Duodenal mucosa (tissue), 2 donors: ENCODE measurements at regions not wholly inside any gene's neighbourhood (a gene's known extent, or its start where the extent isn't known, plus 50 kb on each side); places are given as distances from the start of the nearest gene placed in this dataset.
"Not testable (repeated sequence)": the region's sequence is repeated elsewhere in the genome, so short reads cannot be mapped to it uniquely, and the experiment has no call there.

Experiments
- H3K27ac ChIP-seq: one replicate; pipeline ENCODE4 v1.7.0; 2013; ENCODE audit warnings: low read depth, low read length
- H3K27me3 ChIP-seq, 2 donors: one replicate each; pipeline ENCODE4 v1.7.0; 2013; ENCODE audit warnings: low read length in 2 of 2, control low read depth in 1 of 2; ENCODE audit not compliant: insufficient read depth in 2 of 2, control insufficient read depth in 1 of 2
- H3K36me3 ChIP-seq, 2 donors: one replicate each; pipeline ENCODE4 v1.7.0; 2013; ENCODE audit warnings: low read length in 2 of 2, control low read depth in 1 of 2; ENCODE audit not compliant: insufficient read depth in 2 of 2, control insufficient read depth in 1 of 2
- H3K4me1 ChIP-seq, 2 donors: one replicate each; pipeline ENCODE4 v1.7.0; 2013; ENCODE audit warnings: low read length in 2 of 2, control low read depth in 1 of 2; ENCODE audit not compliant: insufficient read depth in 2 of 2, control insufficient read depth in 1 of 2
- H3K4me3 ChIP-seq, 2 donors: one replicate each; pipeline ENCODE4 v1.7.0; 2013; ENCODE audit warnings: low read length in 2 of 2, low read depth in 1 of 2
- H3K9ac ChIP-seq, 2 donors: one replicate each; pipeline ENCODE4 v1.7.0; 2013; ENCODE audit warnings: low read length in 2 of 2, low read depth in 1 of 2
- H3K9me3 ChIP-seq, 2 donors: one replicate each; pipeline ENCODE4 v1.7.0; 2013; ENCODE audit warnings: low read length in 2 of 2, control low read depth in 1 of 2; ENCODE audit not compliant: control insufficient read depth in 1 of 2

DNA sequence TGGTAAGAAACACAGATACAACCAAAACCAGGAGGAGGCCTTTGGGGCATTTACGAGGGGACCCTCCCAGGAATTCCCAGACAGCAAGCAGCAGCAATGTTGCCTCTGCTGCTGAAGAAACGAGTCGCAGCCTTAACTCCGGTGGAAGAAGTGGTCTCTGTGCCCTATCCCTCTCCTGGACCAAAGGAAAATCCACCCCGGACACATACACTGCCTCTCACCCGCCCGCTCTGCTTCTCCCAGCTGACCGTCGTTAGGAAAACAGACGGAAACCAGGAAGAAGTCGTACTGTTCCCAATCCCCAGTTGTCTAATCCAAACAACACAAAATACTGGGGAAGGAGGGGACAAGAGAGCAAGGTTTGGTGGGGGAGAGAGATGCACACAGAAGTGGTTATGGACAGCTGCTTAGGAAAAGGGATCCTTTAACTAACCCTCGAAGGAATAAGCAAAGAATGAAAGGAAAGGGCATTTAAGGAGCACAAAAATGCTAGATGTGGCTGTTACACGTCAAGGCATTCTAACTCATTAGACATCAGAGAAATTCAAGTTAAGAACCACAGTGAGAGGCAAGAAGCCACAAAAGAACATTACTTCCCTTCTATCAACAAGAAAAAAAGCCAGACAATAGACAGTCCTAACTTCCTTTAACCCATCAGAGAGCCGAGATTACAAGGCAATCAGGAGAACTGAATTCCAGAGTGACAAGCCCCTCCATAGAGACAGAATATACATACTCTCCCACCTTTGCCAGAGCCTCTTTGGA, 71.9 kb downstream of the ACTL7B start:
- H3K27me3 ChIP-seq, result no peaks in the 10 kb centered on the region
- H3K9ac ChIP-seq, result no peak overlapping the region
- no peaks in the 10 kb centered on the region for H3K9me3 ChIP-seq
- no peak overlapping the region for H3K4me3 ChIP-seq
- H3K36me3 ChIP-seq, result no peaks in the 10 kb centered on the region
- H3K4me1 ChIP-seq, result peaks cover 0 to 10% of the 10 kb centered on the region in 2 donors
- H3K27ac ChIP-seq, result no peak overlapping the region

DNA sequence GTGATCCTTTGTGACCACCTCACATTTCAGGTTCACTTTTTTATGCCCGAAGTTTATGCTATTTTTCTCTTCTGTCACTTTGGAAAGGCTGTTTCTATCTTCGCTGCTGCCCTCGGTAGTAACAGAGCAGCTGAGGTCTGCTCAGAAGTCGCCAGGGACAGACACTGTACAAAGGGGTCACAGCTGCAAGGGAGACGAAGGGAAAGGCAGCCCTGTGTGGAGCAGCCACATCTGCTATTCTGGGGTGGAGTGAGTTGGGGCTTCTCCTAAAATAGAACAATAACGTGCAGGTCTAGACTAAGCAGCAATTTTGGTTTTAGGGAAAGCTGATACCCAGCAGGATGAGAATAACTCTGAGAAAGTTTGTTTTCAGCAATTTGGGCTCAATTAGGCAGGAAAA, 72.5 kb downstream of the ACTL7B start:
- Histone ChIP-seq H3K27ac (no peak overlapping the region), H3K27me3 (no peaks in the 10 kb centered on the region), H3K9me3 (no peaks in the 10 kb centered on the region), H3K36me3 (no peaks in the 10 kb centered on the region), H3K9ac (no peak overlapping the region), H3K4me3 (no peak overlapping the region), H3K4me1 (peaks cover 0 to 10% of the 10 kb centered on the region in 2 donors)

DNA sequence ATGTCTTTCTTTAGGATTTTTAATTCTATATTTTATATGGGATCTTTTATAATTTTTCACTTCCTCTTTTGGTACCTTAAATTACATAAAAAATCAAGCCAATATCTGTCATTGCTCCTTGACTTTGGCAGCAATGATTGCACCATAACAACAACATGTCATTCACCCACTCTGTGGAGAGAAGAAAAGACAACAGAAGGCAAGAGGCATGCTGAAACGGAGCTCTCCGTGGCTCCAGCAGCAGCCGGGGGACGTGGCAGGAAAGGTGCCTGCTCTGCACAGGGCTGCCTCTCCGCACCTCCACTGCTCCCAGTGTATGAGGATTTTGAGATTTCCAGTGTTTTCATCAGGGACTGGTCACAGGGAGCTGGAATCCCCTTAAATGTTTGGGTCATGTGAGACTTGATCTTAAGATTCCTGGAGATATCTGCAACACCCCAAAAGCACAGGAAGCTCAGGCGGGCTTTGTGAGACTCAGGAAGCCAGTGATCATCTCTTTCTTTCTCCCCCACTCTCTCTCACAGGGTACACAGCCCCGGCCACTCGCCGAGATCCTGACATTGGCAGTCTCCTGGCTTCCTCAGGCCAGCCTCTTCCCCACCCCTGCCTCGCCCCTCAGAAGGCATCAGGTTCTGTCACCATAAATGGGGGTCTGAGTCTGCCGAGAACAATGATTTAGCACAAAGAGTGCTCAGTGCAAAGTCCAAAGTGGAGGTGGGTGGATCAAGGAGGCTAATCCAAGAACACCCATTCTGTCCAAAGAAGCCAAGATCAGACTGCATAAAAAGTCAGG, 74.6 kb downstream of the ACTL7B start:
- no peaks in the 10 kb centered on the region for H3K9me3 ChIP-seq
- no peaks in the 10 kb centered on the region for H3K36me3 ChIP-seq
- H3K27me3 ChIP-seq, result no peaks in the 10 kb centered on the region
- no peak overlapping the region for H3K27ac ChIP-seq
- H3K9ac ChIP-seq, result no peak overlapping the region
- peak overlapping the region; percentile 23 to 25 for H3K4me3 ChIP-seq
- peaks cover 0 to 10% of the 10 kb centered on the region in 2 donors for H3K4me1 ChIP-seq

DNA sequence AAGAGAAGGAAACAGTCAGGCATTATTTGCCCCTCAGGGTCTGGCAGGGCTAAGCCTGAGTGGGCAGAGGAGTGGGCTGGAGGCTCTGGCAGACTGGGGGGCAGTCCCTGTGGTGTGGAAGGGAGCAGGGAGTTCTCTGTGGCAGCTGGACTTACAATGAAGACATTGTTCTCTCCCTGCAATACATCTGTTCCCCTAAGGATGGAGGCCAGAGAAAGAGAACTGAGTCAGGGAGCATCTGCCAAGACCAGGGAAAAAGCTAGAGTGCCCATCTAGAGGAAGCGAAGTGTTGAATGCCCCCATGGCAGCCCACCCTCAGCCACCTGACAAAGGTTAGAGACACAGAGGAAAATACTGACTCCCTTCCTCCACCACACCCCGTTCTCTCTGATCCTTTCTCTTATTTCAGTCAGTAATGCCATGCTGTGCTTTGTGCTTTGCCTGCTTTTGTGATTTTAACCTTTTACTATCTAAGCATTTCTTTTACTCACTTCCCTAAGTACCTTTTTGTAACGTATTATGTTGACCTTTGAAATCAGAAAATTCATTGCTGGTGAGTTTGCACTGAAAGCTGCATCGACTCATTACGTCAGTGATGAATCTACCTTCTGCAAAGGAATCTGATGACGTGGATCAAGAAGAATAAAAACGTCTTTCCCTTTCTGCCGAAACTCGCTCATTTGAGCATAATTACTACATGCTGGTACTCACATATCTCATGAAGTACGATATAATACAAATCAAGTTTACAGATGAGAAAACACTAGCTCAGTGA, 76.0 kb downstream of the ACTL7B start:
- no peak overlapping the region for H3K27ac ChIP-seq
- H3K27me3 ChIP-seq, result no peaks in the 10 kb centered on the region
- H3K9me3 ChIP-seq, result no peaks in the 10 kb centered on the region
- no peaks in the 10 kb centered on the region for H3K36me3 ChIP-seq
- H3K4me3 ChIP-seq, result no peak overlapping the region
- peaks cover 0 to 10% of the 10 kb centered on the region in 2 donors for H3K4me1 ChIP-seq
- H3K9ac ChIP-seq, result no peak overlapping the region

DNA sequence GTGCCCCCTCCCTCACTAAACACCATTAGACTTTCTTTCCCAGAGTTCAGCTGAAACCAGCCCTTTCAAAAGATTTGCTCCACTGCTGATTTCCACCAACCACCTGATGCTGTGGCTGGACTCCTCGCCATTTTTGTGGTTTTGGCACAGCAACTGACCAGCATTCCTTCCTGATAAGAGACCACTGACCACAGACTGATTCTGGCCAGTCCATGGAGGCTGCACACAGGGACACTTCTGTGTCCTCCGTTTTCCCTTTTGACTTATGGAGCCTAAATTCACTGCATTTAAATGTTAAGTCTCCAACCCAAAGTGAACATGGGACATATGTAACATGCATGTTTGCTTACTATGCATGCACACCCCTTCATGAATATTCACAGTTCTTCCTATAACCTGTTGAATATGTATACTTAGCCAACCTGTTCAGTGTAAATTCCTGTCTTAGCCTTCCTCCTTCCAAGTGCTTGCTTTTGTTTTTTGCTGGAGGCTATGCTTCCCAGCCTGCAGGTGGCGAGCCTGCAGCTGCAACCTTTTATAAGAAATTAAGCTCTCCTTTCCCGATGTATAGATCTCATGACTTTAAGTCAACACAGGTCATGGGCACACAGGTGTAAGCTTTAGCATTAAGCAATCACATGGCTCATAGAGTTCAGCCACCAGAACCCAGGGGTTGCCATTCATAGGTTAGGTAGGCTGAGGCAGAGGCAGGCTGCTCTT, 78.7 kb downstream of the ACTL7B start:
- H3K9me3 ChIP-seq, result no peaks in the 10 kb centered on the region
- no peaks in the 10 kb centered on the region for H3K36me3 ChIP-seq
- H3K4me3 ChIP-seq, result no peak overlapping the region
- no peaks in the 10 kb centered on the region for H3K27me3 ChIP-seq
- no peak overlapping the region for H3K9ac ChIP-seq
- H3K27ac ChIP-seq, result no peak overlapping the region
- H3K4me1 ChIP-seq, result peaks cover 0 to 10% of the 10 kb centered on the region in 2 donors

DNA sequence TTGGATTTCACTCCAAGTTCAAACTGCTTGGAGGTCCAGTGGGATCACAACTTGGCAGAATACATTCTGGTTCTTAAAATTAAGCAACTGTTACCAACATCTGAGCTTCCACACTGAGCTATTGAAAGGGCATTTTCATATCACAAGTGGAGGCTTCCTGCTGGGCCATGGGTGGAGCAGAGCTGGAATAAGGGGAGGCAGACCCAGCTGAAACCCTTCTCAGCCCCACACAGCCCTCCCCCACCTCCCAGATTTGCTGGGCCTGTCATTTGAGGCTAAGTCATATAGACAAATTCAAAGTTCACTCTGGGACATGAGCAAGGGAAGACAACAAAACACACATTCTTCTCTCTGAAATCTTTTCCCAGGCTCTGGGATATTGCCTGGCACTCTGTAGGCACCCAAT, 79.9 kb downstream of the ACTL7B start:
- no peaks in the 10 kb centered on the region for H3K36me3 ChIP-seq
- H3K4me3 ChIP-seq, result no peak overlapping the region
- H3K27me3 ChIP-seq, result no peaks in the 10 kb centered on the region
- H3K4me1 ChIP-seq, result peaks cover 0 to 1% of the 10 kb centered on the region in 2 donors
- no peak overlapping the region for H3K27ac ChIP-seq
- no peak overlapping the region for H3K9ac ChIP-seq
- no peaks in the 10 kb centered on the region for H3K9me3 ChIP-seq

- not testable (repeated sequence) for H3K27me3 ChIP-seq, H3K4me3 ChIP-seq, H3K27ac ChIP-seq, H3K9ac ChIP-seq, H3K9me3 ChIP-seq, H3K36me3 ChIP-seq, H3K4me1 ChIP-seq
These were observed 81.7 kb downstream of the ACTL7B start for GRCh38 chr9:108774088-108774487.

- peaks cover 3 to 6% of the 10 kb centered on the region in 2 donors for H3K9me3 ChIP-seq
- no peaks in the 10 kb centered on the region for H3K36me3 ChIP-seq
- H3K27ac ChIP-seq, result no peak overlapping the region
- H3K27me3 ChIP-seq, result no peaks in the 10 kb centered on the region
- H3K4me3 ChIP-seq, result no peak overlapping the region
- no peak overlapping the region for H3K9ac ChIP-seq
- no peaks in the 10 kb centered on the region for H3K4me1 ChIP-seq
These were observed 83.4 kb downstream of the ACTL7B start for GRCh38 chr9:108772301-108772894.

- Histone ChIP-seq H3K36me3 (no peaks in the 10 kb centered on the region), H3K27me3 (no peaks in the 10 kb centered on the region), H3K9ac (no peak overlapping the region), H3K27ac (no peak overlapping the region), H3K4me3 (no peak overlapping the region), H3K9me3 (peaks cover 3 to 6% of the 10 kb centered on the region in 2 donors), H3K4me1 (no peaks in the 10 kb centered on the region)
These were observed 87.0 kb downstream of the ACTL7B start for GRCh38 chr9:108768744-108769143.
